ENCODE measurements at regions not wholly inside any gene's neighbourhood (a gene's known extent, or its start where the extent isn't known, plus 50 kb on each side); places are given as distances from the start of the nearest gene placed in this dataset.

DNA sequence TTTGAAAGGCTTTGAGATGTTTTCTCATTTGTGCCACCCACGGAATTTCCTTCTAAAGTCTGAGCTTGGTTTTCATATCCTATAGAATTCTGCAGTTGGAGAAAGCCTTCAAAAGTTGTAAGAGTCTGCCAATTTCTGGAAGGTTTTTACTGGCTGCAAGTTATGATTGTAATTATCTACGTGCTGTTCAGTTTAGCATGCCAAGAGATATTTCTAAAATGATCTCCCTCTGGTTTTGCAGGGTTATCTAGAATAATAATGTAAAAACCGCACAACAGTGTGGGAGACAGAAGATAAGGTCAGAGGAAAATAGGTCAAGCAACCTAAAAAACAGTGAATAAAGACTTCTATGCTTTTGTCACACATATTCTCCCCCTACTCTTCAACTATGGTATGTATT, 69.3 kb downstream of the MTERF1 start:
- no peaks in the 10 kb centered on the region for H3K9me3 ChIP-seq
- no peak overlapping the region for H3K27ac ChIP-seq
- H3K4me1 ChIP-seq: no peaks in the 10 kb centered on the region
- TF ChIP-seq EP300 (IDR thresholded peaks at IDR 0.05) (no peak), POLR2A (IDR thresholded peaks at IDR 0.05) (no peak), POLR2AphosphoS5 (IDR thresholded peaks at IDR 0.05) (no peak)
- TF ChIP-seq, protein P1, sequence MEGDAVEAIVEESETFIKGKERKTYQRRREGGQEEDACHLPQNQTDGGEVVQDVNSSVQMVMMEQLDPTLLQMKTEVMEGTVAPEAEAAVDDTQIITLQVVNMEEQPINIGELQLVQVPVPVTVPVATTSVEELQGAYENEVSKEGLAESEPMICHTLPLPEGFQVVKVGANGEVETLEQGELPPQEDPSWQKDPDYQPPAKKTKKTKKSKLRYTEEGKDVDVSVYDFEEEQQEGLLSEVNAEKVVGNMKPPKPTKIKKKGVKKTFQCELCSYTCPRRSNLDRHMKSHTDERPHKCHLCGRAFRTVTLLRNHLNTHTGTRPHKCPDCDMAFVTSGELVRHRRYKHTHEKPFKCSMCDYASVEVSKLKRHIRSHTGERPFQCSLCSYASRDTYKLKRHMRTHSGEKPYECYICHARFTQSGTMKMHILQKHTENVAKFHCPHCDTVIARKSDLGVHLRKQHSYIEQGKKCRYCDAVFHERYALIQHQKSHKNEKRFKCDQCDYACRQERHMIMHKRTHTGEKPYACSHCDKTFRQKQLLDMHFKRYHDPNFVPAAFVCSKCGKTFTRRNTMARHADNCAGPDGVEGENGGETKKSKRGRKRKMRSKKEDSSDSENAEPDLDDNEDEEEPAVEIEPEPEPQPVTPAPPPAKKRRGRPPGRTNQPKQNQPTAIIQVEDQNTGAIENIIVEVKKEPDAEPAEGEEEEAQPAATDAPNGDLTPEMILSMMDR (IDR thresholded peaks at IDR 0.05): no peak
- H3K27me3 ChIP-seq: no peaks in the 10 kb centered on the region
- no peak overlapping the region for H3K4me3 ChIP-seq
- H3K36me3 ChIP-seq: no peaks in the 10 kb centered on the region
- 44% methylated on average over 3 of the region's 3 CpGs for WGBS
- no peak for DNase-seq (ENCODE audit: low spot score in 2 of 2)

DNA sequence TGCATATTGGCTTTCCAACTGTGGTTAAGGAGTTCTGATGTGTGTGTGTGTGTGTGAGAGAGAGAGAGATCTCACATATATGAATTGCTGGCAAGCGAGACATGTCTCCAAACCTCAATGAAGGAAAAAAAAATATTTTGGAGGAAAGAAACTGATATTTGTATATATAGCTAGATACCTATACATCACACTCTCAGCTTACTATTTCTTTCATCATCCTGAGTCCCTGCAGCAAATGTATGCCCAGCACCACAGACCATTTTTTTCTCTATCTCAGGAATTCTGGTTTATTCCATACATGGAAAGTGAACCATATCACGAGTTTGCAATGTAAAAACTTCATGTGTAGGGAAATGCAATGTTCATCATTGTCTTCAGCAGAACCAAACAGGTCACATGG, 68.9 kb downstream of the MTERF1 start:
- H3K27me3 ChIP-seq: no peaks in the 10 kb centered on the region
- TF ChIP-seq, protein P1 (IDR thresholded peaks at IDR 0.05): no peak
- TF ChIP-seq POLR2AphosphoS5 (IDR thresholded peaks at IDR 0.05): no peak
- no peak for TF ChIP-seq POLR2A (IDR thresholded peaks at IDR 0.05)
- no peak for TF ChIP-seq EP300 (IDR thresholded peaks at IDR 0.05)
- no peaks in the 10 kb centered on the region for H3K36me3 ChIP-seq
- H3K4me3 ChIP-seq: no peak overlapping the region
- no peaks in the 10 kb centered on the region for H3K4me1 ChIP-seq
- DNase-seq (ENCODE audit: low spot score in 2 of 2): no peak
- H3K9me3 ChIP-seq: no peaks in the 10 kb centered on the region
- no peak overlapping the region for H3K27ac ChIP-seq
- 81% methylated on average over 2 of the region's 2 CpGs for WGBS

DNA sequence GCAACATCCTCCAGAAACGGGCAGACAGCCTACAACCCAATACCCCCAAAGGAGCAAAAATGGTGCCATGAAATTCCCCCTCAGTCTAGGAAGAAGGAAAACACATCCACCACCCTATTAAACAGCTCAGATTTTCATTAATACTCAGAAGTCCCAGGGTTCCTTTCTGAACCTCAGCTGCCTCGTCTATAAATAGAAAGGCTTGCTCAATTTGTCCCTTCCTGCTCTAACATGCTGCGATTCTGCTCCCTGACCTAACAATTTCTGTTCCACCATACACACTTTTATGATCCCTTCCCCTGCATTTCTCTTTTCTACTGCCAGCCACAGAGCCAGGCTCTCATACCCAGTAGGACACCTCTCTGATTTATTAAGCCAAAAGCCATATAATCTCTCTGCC, 68.1 kb downstream of the MTERF1 start:
- WGBS: 43% methylated on average over 3 of the region's 3 CpGs
- H3K4me1 ChIP-seq: no peaks in the 10 kb centered on the region
- H3K9me3 ChIP-seq: no peaks in the 10 kb centered on the region
- TF ChIP-seq EP300 (IDR thresholded peaks at IDR 0.05): no peak
- TF ChIP-seq POLR2AphosphoS5 (IDR thresholded peaks at IDR 0.05): no peak
- TF ChIP-seq, protein P1 (IDR thresholded peaks at IDR 0.05): no peak
- TF ChIP-seq POLR2A (IDR thresholded peaks at IDR 0.05): no peak
- DNase-seq (ENCODE audit: low spot score in 2 of 2): no peak
- H3K27me3 ChIP-seq: no peaks in the 10 kb centered on the region
- H3K36me3 ChIP-seq: no peaks in the 10 kb centered on the region
- H3K4me3 ChIP-seq: no peak overlapping the region
- H3K27ac ChIP-seq: no peak overlapping the region

DNA sequence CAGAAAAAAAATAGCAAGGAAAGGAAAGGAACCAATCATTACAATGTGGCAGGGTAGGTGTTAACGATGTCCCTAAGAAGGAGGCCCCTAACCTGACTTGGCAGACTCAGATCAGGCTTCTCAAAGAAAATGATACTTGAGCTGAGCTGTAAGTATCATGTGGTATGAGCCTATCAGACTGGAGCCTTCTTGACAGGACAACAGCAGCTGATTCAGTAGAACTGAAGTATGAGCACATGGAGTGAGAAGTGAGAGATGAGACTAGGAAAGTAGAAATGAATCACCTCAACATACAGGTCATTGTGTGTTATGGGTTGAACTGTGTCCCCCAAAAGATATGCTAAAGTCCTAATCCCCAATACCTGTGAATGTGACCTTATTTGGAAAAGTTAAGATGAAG, 66.3 kb downstream of the MTERF1 start:
- WGBS: 95% methylated on average over 1 of the region's 1 CpG
- H3K4me3 ChIP-seq: no peak overlapping the region
- H3K27me3 ChIP-seq: no peaks in the 10 kb centered on the region
- H3K4me1 ChIP-seq: no peaks in the 10 kb centered on the region
- no peaks in the 10 kb centered on the region for H3K36me3 ChIP-seq
- DNase-seq (ENCODE audit: low spot score in 2 of 2): no peak
- H3K27ac ChIP-seq: no peak overlapping the region
- no peaks in the 10 kb centered on the region for H3K9me3 ChIP-seq
- TF ChIP-seq POLR2A (IDR thresholded peaks at IDR 0.05): no peak
- no peak for TF ChIP-seq POLR2AphosphoS5 (IDR thresholded peaks at IDR 0.05)
- TF ChIP-seq EP300 (IDR thresholded peaks at IDR 0.05): no peak
- TF ChIP-seq, protein P1 (IDR thresholded peaks at IDR 0.05): no peak

All from suprapubic skin (tissue), 4 donors.